NCI-H446 (cell line): ENCODE measurements at regions not wholly inside any gene's neighbourhood (a gene's known extent, or its start where the extent isn't known, plus 50 kb on each side); places are given as distances from the start of the nearest gene placed in this dataset.

Experiments used
- DNase-seq, 2 experiments: peaks; one replicate each; lab custom pipeline; 2025; lab: John Stamatoyannopoulos, UW

DNA sequence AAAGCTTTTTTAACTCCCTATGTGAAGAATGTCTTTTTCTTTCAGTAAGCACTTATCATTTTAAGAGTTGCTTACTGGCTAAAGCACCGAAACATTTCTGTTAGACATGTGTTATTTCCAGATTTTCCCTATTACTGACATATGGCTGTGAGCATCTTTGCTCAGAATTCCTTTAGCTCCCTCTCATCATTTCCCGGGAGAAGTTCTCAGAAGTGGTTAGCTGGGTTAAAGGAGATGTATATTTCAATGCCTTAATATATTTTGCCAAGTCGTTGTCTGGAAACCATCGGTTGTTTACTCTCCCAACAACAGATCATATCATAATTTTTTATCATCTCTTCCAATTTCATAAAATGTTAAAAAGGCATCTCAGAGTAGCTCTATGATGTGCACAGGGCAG is 396.5 kb downstream of the OCA2 start:
- DNase-seq, result no peak

- DNase-seq, result no peak
Observed at GRCh38 chr15:27701956-27702355, 397.2 kb downstream of the OCA2 start.

- no peak for DNase-seq
Observed at GRCh38 chr15:27701014-27701413, 398.1 kb downstream of the OCA2 start.

- no peak for DNase-seq
Observed at GRCh38 chr15:27699699-27700098, 399.4 kb downstream of the OCA2 start.

- DNase-seq, result no peak
Observed at GRCh38 chr15:27696530-27696929, 402.6 kb downstream of the OCA2 start.

GRCh38 chr15:27695726-27696125 is 403.4 kb downstream of the OCA2 start:
- no peak for DNase-seq

GRCh38 chr15:27694506-27695087 is 404.5 kb downstream of the OCA2 start:
- no peak for DNase-seq

DNA sequence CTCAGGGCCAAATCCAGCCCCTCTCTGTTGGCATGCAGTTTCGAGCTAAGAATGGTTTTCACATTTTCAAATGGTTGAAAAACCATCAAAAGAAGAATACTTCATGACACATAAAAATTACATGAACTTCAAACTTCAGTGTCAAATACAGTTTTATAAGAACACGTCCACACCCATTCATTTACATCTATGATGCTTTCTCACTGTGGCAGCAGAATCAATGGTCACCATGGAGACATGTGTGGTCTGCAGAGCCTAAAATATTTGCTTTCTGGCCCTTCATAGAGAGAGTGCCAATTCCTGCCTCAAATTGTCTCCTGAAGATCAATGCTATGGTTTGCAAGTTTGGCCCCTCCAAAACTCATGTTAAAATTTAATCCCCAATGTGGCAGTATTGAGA is 405.8 kb downstream of the OCA2 start:
- DNase-seq, result no peak

- no peak for DNase-seq
Observed at GRCh38 chr15:27692438-27692837, 406.7 kb downstream of the OCA2 start.

DNA sequence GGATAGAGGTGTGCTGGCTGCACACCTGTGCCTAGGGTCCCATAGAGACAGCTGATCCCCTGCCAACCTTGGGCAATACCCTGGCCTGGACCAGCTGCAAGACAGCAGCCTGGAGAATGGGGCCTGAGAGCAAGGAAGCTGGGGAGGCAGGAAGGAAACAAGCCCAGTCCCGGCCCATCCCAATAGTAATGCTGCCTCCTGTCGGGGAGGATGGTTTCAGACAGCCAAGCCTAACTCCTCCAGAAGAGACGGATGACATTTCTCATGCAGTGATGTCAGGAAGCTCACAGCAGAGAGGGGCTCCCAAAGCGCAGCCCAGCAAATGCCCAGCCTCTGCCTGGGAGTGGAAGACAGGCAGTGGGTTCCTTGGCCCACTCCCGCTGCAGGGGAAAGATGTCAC is 408.8 kb downstream of the OCA2 start:
- DNase-seq, result no peak

GRCh38 chr15:27686971-27687370 is 412.1 kb downstream of the OCA2 start:
- DNase-seq, result no peak

DNA sequence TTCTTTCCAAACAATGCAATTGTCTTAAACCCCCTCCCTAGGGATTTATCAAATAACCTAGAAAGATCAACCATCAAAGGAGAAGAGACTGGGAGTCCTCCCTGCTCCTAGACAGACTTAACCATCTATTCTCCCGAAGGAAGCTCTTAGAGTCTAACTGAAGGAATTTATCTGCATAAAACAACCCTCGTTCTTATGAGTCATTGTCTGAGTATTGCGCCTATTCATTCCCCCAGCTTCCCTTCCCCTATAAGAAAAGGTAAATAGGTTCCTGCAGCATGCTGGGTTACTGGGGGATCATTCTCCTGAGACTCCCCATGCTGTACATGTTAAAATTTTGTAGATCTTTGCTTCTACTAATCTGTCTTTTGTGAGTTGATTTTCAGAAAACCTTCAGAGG is 412.7 kb downstream of the OCA2 start:
- DNase-seq, result no peak

GRCh38 chr15:27685644-27686043 is 413.5 kb downstream of the OCA2 start:
- DNase-seq, result no peak

DNA sequence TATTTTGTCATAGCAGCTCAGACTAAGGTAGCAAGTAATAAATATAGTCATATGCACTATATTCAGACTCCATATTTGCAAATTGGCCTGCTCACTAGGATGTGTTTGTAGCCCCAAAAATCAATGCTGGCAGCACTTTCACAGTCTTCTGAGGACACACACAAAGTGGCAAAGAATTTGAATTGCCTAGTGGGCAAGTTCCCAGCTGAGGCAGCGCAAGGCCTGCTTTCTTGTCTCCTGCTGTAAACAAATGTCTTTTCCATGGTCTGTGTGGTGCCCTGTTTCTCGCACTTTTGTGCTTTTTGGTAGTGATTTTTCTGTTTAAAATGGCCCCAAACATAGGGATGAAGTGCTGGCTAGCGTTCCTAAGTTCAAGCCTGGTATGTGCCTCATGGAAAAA is 416.0 kb downstream of the OCA2 start:
- no peak for DNase-seq

GRCh38 chr15:27681038-27681437 is 418.1 kb downstream of the OCA2 start:
- DNase-seq, result no peak

GRCh38 chr15:27679731-27680471 is 419.2 kb downstream of the OCA2 start:
- peak; percentile 2 to 34 for DNase-seq

- no peak for DNase-seq
Observed at GRCh38 chr15:27679203-27679602, 419.9 kb downstream of the OCA2 start.

- no peak for DNase-seq
Observed at GRCh38 chr15:27677951-27678350, 421.2 kb downstream of the OCA2 start.

- no peak for DNase-seq
Observed at GRCh38 chr15:27676647-27677046, 422.5 kb downstream of the OCA2 start.

GRCh38 chr15:27675571-27675970 is 423.5 kb downstream of the OCA2 start:
- no peak for DNase-seq

DNA sequence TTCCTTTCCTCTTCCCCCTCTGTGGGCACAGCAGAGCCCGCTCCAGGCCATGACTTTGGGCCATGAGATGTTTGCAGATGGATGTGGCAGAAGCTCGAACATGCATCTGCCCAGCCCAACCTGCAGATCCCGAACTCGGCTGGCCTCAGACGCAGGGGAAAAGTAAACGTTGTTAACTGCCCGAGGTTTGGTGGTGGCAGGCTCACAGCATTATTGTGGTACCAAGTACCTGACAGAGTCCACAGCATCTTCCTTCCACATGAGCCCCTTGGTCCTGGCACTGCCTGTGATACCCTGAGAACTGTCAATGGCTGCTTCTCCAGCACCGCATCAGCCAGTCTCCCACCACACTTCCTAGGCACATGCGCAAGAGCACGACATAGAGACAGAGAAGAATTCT is 424.3 kb downstream of the OCA2 start:
- no peak for DNase-seq

GRCh38 chr15:27673766-27674445 is 425.2 kb downstream of the OCA2 start:
- no peak for DNase-seq

- DNase-seq, result no peak
Observed at GRCh38 chr15:27672537-27672936, 426.6 kb downstream of the OCA2 start.
